GM12875 (cell line): ENCODE measurements at regions not wholly inside any gene's neighbourhood (a gene's known extent, or its start where the extent isn't known, plus 50 kb on each side); places are given as distances from the start of the nearest gene placed in this dataset.

Source experiments
- H3K4me3 ChIP-seq: one replicate; pipeline ENCODE4 v1.5.1; 2011; ENCODE audit warnings: low read depth, low read length, control low read depth
- CTCF ChIP-seq: IDR thresholded peaks from 2 replicates; pipeline ENCODE4 v1.5.1; 2011; ENCODE audit warnings: low read depth, mild to moderate bottlenecking, control low read depth, inconsistent platforms, low read length, moderate library complexity, borderline replicate concordance; ENCODE audit not compliant: insufficient read depth

DNA sequence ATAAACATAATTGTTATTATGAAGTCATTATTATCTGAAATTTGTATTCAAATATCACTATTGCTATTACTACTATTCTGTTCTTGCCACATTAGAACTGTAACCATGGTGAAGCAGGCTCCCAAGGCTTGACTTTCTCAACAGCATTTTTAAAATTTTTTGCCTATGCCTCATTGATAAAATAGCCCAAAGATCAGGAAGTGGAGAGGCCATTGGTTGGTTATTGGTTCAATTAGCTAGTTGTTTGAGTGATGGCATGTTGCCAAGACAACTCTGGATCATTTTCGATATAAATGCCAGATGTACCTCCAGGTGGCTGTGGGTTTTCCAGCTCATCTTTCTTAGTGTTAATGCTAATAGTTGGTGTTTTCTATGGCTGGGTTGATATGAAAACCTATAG lies 513.5 kb downstream of the TRIB2 start:
- no peak overlapping the region for H3K4me3 ChIP-seq
- TF ChIP-seq CTCF, result no peak

GRCh38 chr2:13240061-13240460 lies 523.3 kb downstream of the TRIB2 start:
- no peak for TF ChIP-seq CTCF
- H3K4me3 ChIP-seq, result no peak overlapping the region

GRCh38 chr2:13240789-13241487 lies 524.2 kb downstream of the TRIB2 start:
- H3K4me3 ChIP-seq, result no peak overlapping the region
- TF ChIP-seq CTCF, result no peak

- TF ChIP-seq CTCF, result no peak
These were observed 535.9 kb downstream of the TRIB2 start for GRCh38 chr2:13252615-13253014.

DNA sequence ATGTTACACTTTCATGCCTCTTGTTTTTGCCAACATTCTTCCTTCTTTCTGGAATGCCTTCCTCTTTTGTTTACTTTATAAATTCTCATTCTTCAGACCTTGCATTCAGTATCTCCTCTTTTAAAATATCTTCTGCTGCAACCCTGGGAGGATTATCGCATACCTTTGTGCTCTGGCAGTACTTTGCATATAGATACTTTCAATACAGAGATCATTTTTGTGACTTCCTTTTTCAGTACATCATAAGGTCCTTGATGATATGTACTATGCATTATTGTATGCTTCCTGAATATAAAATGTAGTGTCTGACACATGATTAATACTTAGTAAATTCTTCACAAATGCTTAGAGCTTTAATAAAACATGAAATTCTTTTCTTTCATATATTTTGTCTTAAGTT lies 538.7 kb downstream of the TRIB2 start:
- H3K4me3 ChIP-seq, result no peak overlapping the region
- no peak for TF ChIP-seq CTCF

More at GRCh38 chr2:13252615-13253014, 535.9 kb downstream of the TRIB2 start:
- H3K4me3 ChIP-seq, result no peak overlapping the region

DNA sequence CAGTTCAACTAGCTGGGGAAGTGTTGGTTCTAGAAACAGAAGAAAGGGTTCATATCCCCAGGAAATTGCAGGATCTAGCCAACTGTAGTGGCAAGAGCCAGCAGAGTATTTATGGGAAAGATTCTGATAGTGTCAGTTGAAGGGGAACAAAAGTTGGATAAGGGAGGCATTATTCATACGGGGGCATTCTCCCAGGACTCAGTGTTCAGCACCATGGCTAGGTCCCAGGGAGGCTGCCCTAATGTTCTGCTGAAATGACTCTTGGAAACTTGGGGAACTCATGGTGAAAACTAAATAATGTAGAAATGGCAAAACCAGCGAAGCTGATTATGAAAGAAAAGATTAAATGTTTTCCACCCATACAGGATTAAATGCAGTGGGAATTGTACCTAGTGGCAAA lies 543.7 kb downstream of the TRIB2 start:
- no peak overlapping the region for H3K4me3 ChIP-seq
- no peak for TF ChIP-seq CTCF

DNA sequence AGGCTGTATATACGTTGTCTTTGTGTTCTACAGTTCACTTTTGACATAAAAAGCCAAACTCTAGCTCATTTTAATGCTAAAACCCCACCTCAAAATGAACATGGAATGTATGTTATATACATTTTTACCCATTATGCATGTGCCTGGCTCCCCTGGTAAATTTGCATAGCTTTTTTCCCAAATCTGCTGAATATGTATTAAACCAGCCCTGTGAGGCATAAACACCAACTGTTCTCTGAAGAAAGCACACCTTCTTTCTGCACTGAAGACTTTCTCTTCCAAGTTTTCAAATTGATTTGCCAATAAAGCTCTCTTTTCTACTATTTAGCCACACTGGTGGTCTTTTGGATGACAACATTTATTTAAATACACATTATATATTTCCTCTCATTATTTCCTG lies 549.4 kb downstream of the TRIB2 start:
- no peak overlapping the region for H3K4me3 ChIP-seq
- TF ChIP-seq CTCF, result no peak
